Dedifferentiated amniotic fluid mesenchymal stem cell (primary cell): ENCODE measurements at regions not wholly inside any gene's neighbourhood (a gene's known extent, or its start where the extent isn't known, plus 50 kb on each side); places are given as distances from the start of the nearest gene placed in this dataset.

Source experiments
- DNase-seq: peaks from one replicate; pipeline ENCODE4 v3.0.0-alpha.2; 2016; ENCODE audit errors: extremely low spot score

DNA sequence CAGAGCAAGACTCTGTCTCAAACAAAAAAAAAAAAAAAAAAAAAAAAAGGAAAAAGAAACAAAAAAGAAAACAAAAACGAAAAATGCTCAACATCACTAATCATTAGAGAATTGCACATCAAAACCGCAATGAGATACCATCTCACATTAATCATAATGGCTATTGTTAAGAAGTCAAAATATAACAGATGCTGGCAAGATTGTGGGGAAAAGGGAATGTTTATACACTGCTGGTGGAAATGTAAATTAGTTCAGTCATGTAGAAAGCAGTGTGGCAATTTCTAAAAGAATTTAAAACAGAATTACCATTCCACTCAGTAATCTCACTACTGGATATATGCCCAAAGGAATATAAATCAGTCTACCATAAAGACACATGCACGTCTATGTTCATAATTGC is 50.4 kb upstream of the PRR16 start:
- no peak for DNase-seq
